SK-N-MC (cell line): ENCODE measurements at regions not wholly inside any gene's neighbourhood (a gene's known extent, or its start where the extent isn't known, plus 50 kb on each side); places are given as distances from the start of the nearest gene placed in this dataset.
"Not testable (repeated sequence)": the region's sequence is repeated elsewhere in the genome, so short reads cannot be mapped to it uniquely, and the experiment has no call there.

Experiments used
- DNase-seq: peaks from one replicate; pipeline ENCODE4 v3.0.0-alpha.2; 2011; ENCODE audit warnings: low read depth, low spot score
- H3K27ac ChIP-seq: fragments of 200-600 bp; sonication (generic); 2 replicates; pipeline ENCODE4 v1.5.1; 2016; ENCODE audit warnings: mixed run types
- H3K36me3 ChIP-seq: fragments of 200-600 bp; sonication (generic); 2 replicates; pipeline ENCODE4 v1.6.1; 2017; ENCODE audit warnings: antibody characterized with exemption, low read length, mixed read lengths; ENCODE audit not compliant: insufficient read depth
- H3K4me3 ChIP-seq: fragments of 200-600 bp; sonication (generic); 2 replicates; pipeline ENCODE4 v1.5.1; 2016
- H3K9ac ChIP-seq: fragments of 200-600 bp; sonication (generic); 2 replicates; pipeline ENCODE4 v1.8.0; 2017; ENCODE audit warnings: mixed run types, mixed read lengths; ENCODE audit not compliant: insufficient read length
- H3K9me3 ChIP-seq: fragments of 200-600 bp; sonication (generic); 2 replicates; pipeline ENCODE4 v1.6.1; 2017; ENCODE audit warnings: low read depth, mild to moderate bottlenecking, antibody characterized with exemption, low read length, moderate library complexity, mixed read lengths
- EZH2 ChIP-seq: fragments of 200-600 bp; sonication (generic); IDR thresholded peaks from one replicate; pipeline ENCODE4 v1.6.1; 2017; ENCODE audit warnings: antibody characterized with exemption
- FOXP2 ChIP-seq: optimal IDR thresholded peaks from 2 replicates; pipeline ENCODE3; 2011; ENCODE audit warnings: mild to moderate bottlenecking, moderate library complexity; ENCODE audit not compliant: insufficient read depth; ENCODE audit errors: extremely low read length, control extremely low read depth
- POLR2AphosphoS5 ChIP-seq: IDR thresholded peaks from 2 replicates; pipeline ENCODE4 v1.6.1; 2012; ENCODE audit warnings: mild to moderate bottlenecking, low read depth, low read length, borderline replicate concordance

DNA sequence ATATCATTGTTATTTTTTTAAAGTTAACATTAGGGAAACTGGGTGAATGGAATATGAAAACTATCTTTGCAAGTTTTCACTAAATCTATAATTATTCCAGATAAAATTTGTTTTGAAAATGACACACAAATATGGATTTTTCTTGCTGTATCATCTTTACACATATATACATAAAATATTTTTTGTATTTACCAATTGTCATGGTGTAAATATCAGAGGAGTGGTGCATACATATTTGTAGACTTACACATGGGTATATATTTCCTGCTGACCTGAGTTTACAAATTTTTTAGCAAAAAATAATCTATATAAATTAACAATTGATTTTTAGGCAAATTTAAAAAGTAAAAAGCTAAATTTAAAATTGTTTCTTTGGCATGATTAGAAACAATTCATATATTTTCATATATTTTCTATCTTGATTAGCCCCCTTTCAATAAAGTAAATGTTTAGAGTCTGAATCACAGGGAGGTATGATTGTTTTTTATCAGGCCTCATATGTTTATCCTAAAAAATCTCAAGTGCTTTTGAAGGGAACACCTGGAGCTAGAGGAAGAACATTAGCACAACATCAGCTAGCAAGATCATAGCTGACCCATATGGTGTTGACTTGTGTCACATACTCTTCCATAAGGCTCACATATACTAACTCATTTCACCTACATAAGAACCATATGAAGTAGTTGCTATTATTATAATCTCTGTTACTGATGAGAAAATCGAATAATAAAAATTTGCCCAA is 671.8 kb upstream of the GJE1 start:
- H3K9me3 ChIP-seq, result no peaks in the 10 kb centered on the region
- no peaks in the 10 kb centered on the region for H3K36me3 ChIP-seq
- H3K4me3 ChIP-seq, result no peak overlapping the region
- no peak overlapping the region for H3K27ac ChIP-seq
- no peak overlapping the region for H3K9ac ChIP-seq
- no peak for TF ChIP-seq POLR2AphosphoS5
- TF ChIP-seq FOXP2, result no peak
- no peak for DNase-seq

DNA sequence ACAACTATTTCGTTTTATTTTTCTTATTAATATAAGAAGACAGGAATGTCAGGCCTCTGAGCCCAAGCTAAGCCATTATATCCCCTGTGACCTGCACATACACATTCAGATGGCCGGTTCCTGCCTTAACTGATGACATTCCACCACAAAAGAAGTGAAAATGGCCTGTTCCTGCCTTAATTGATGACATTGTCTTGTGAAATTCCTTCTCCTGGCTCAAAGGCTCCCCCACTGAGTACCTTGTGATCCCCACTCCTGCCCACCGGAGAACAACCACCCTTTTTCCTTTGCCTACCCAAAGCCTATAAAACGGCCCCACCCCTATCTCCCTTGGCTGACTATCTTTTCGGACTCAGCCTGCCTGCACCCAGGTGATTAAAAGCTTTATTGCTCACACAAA is 672.5 kb upstream of the GJE1 start:
- H3K4me3 ChIP-seq, H3K27ac ChIP-seq, H3K36me3 ChIP-seq, DNase-seq, H3K9me3 ChIP-seq, H3K9ac ChIP-seq: not testable (repeated sequence)

DNA sequence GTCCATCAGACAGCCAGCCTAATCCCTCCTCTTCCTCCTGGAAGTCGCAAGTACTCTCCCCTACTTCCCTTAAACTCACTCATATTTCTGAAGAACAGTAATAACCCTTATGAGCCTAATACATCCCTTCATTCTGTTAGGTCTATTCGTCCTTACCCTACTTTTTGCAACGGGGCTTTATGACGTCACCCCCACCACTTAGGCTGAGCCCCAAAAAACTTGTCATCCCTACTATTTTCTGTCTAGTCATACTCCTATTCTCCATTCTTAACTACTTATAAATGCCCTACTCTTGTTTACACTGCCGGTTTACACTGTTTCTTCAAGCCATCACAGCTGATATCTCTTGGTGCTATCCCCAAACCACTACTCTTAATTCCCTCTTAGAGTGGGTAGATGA is 674.7 kb upstream of the GJE1 start:
- H3K4me3 ChIP-seq, DNase-seq, H3K27ac ChIP-seq, H3K9me3 ChIP-seq, H3K36me3 ChIP-seq, H3K9ac ChIP-seq: not testable (repeated sequence)

DNA sequence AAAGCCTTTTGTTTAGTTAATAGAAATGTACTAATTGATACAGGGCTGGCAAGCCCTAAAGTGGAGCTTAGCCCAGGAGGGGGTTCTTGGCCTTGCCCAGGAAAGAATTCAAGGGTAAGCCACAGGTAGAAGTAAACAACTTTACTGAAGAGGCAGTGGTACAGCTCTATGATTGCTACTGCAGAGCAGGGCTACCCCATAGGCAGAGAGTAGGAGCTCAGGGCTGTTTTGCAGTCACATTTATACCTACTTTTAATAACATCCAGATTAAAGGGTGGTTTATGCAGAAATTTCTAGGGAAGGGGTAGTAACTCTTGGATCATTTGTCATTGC is 680.4 kb upstream of the GJE1 start:
- Histone ChIP-seq H3K36me3 (no peaks in the 10 kb centered on the region), H3K4me3 (no peak overlapping the region), H3K9ac (no peak overlapping the region), H3K9me3 (no peaks in the 10 kb centered on the region), H3K27ac (no peak overlapping the region)
- TF ChIP-seq EZH2 (no peak), POLR2AphosphoS5 (no peak), FOXP2 (no peak)
- no peak for DNase-seq

DNA sequence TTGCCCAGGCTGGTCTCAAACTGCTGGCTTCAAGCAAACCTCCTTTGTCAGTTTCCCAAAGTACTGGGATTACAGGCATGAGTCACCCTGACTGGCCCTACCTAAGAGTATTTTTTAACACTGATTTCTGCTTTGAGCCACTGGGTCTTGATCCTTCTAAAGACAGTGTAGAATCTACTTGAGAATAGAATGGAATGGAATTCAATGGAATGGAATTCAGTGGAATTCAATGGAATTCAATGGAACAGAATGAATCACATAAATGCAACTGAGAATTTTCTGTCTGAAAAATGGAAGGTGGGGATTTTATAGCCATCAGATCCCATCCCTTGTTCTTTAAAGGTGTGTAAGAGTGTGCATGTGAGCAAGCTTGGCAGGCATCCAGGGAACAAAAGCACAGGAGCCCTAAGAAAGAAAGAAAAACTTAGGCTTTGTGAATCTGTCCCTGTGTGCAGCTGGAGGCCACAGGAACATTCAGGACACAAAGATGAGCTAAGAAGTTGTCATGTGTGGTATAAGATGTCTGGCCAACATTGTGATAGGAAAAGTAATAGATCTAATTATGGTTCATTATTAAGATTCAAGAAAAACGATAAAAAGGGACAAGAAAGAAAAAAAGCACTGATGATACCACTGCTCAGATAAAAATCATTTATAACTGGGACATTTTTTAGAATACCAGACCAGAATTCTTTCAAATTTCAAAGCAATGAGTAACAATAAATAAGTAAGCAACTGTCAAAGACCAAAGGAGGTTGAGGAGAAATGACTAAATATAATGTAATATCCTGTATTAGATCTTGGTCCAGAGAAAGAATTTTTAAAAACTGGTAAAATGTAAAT is 681.0 kb upstream of the GJE1 start:
- Histone ChIP-seq H3K9ac (no peak overlapping the region), H3K9me3 (no peaks in the 10 kb centered on the region), H3K36me3 (no peaks in the 10 kb centered on the region), H3K4me3 (no peak overlapping the region), H3K27ac (no peak overlapping the region)
- no peak for TF ChIP-seq FOXP2
- no peak for TF ChIP-seq POLR2AphosphoS5
- no peak for TF ChIP-seq EZH2
- no peak for DNase-seq

DNA sequence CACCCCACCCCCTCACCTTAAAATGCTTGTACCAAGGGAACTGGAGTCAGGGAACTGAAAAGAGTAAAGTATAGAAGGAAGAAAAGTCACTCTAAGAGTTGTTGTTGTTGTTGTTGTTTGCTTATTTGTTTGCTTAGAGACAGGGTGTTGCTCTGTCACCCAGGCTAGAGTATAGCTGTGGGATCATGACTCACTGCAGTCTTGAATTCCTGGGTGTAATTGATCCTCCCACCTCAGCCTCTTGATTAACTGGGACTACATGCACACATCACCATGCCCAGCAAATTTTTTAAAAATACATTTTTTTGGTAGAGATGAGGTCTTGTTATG is 681.6 kb upstream of the GJE1 start:
- DNase-seq, result no peak
- no peak for TF ChIP-seq POLR2AphosphoS5
- TF ChIP-seq FOXP2, result no peak
- TF ChIP-seq EZH2, result no peak
- H3K36me3 ChIP-seq, result no peaks in the 10 kb centered on the region
- no peak overlapping the region for H3K27ac ChIP-seq
- no peaks in the 10 kb centered on the region for H3K9me3 ChIP-seq
- no peak overlapping the region for H3K4me3 ChIP-seq
- no peak overlapping the region for H3K9ac ChIP-seq

DNA sequence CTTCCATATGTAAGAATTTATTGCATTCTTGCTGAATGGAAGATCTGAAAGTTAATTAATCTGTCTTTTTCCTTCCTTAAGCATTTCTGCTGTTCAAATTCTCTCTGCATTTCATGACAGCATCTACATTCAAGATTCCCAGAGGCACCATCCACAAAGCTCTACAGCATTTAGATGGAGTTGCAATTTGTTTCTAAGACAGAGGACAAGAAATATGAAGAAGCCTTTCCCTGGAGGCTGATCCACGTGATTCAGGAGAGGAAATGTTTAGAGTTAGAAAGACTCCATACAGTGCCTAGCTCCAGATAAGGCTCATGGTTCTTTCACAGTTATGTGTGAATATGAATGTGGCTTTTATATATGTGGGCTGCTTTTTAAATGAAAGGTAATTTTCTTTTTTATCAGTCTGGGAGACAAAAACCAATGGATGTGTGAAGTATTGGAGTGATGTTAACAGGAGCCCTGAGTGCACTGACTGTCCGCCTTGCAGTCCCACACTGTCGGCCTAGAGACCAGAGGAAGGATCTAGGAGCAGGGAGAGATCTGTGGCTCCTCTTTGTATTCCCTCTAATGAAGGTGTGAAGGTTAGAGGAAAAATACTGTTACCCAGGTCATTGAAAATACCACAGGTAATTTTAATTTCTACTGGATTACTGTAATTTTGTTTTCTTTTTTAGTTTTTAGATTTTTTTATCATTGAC is 686.6 kb upstream of the GJE1 start:
- Histone ChIP-seq H3K36me3 (no peaks in the 10 kb centered on the region), H3K9ac (no peak overlapping the region), H3K4me3 (no peak overlapping the region), H3K9me3 (no peaks in the 10 kb centered on the region), H3K27ac (peak overlapping the region; percentile 17; the same call in 1 of the 2 replicates)
- DNase-seq, result no peak
- TF ChIP-seq EZH2 (no peak), POLR2AphosphoS5 (no peak), FOXP2 (no peak)

DNA sequence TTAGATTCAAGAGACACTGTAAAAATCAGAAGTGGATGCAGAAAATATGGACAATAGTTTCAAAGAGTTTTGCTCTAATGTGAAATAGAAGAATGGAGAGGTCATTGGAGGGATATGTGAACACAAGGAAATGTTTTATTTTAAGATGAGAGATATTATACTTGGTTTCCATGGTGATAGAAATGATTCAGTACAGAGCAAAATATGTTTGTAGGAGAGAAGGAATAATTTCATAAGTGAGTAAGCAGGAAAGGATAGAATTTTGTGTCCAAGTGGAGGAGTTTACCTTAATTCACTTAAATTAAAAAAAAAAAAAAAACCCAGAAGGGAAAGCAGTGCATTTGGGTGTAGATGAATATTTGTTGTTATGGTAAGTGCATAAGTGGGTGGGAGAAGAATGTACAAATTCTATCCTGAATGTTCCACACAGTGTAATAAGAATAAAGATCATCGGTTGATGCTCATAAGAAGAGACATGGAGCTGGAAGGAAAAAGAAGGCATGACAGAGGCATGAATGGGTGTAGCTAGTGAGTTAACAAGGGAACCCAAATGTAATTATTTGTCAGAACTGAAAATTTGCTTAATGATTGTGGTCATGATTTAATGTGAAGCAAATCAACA is 688.9 kb upstream of the GJE1 start:
- no peak for TF ChIP-seq EZH2
- no peak for TF ChIP-seq POLR2AphosphoS5
- TF ChIP-seq FOXP2, result no peak
- DNase-seq, result no peak
- no peak overlapping the region for H3K4me3 ChIP-seq
- no peaks in the 10 kb centered on the region for H3K36me3 ChIP-seq
- no peak overlapping the region for H3K27ac ChIP-seq
- H3K9me3 ChIP-seq, result no peaks in the 10 kb centered on the region
- no peak overlapping the region for H3K9ac ChIP-seq

DNA sequence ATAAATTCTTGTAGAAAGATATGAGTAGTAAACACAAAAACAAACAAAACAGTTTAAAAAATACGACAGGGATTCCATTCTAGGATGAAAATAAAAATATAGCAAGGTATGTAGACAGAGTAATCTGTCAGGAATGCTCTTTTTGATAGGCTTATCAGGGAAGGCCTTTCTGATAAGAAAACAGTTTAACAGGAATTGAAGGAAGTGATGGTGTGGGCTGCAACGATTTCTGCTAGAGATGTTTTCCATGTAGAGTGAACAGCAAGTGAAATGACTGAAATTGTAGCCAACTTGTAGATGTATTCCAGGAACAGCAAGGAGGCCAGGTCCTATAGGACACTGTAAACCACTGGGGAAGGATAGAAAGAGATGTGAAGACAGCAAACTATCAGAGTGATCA is 689.7 kb upstream of the GJE1 start:
- Histone ChIP-seq H3K4me3 (no peak overlapping the region), H3K9ac (no peak overlapping the region), H3K27ac (no peak overlapping the region), H3K9me3 (no peaks in the 10 kb centered on the region), H3K36me3 (no peaks in the 10 kb centered on the region)
- TF ChIP-seq EZH2 (no peak), POLR2AphosphoS5 (no peak), FOXP2 (no peak)
- DNase-seq, result no peak
